HepG2 (cell line): ENCODE measurements at regions not wholly inside any gene's neighbourhood (a gene's known extent, or its start where the extent isn't known, plus 50 kb on each side); places are given as distances from the start of the nearest gene placed in this dataset.
A peak's percentile ranks its signal among the peaks of the same experiment; 100 is the strongest.

Source experiments
- ATAC-seq: fragments of 200-7000 bp; cut with Tn5 transposase; 3 replicates; pipeline ENCODE4 v1.9.1; 2020; ENCODE audit warnings: mild to moderate bottlenecking, moderate library complexity
- BruUV-seq: library from RNA; stranded (reverse); fragments of 400-500 nt; replicated peaks from 2 replicates; lab custom pipeline; 2021; lab: Mats Ljungman, UMichigan
- CTCF ChIA-PET: fragments of 300-600 bp; formaldehyde crosslinking; extraction: SDS; loops from one replicate; lab custom pipeline; 2021; ENCODE audit warnings: low total read pairs, inconsistent platforms, low intra/inter-chr PET ratio; lab: Yijun Ruan, JAX
- POLR2A ChIA-PET: fragments of 350-600 bp; sonication (Branson Sonifier 250); formaldehyde crosslinking; loops from one replicate; lab custom pipeline; 2020; ENCODE audit warnings: antibody characterized with exemption, inconsistent platforms; lab: Yijun Ruan, JAX
- DNase-seq: peaks from one replicate; pipeline ENCODE4 v3.0.0-alpha.2; 2015; ENCODE audit warnings: low spot score
- FAIRE-seq: peaks from 3 replicates; lab custom pipeline; 2011; peaks lifted over from hg19 to GRCh38; lab: Jason Lieb, UNC
- H2AFZ ChIP-seq: one replicate; pipeline ENCODE4 v1.6.1; 2011; ENCODE audit warnings: low read length, inconsistent platforms
- H3K27ac ChIP-seq: fragments of 300-600 bp; 3 replicates; pipeline ENCODE4 v1.8.0; 2011; ENCODE audit warnings: mixed run types, mild to moderate bottlenecking, mixed read lengths, low read length, inconsistent platforms; ENCODE audit not compliant: insufficient read depth; ENCODE audit errors: extremely low read length
- H3K27me3 ChIP-seq, 2 experiments: fragments of 200-600 bp in 1 of 2; 2 replicates in 1 of 2; 3 replicates in 1 of 2; pipeline versions ENCODE4 v1.6.0 to v1.8.0; 2011; ENCODE audit warnings: low read length in 2 of 2, mild to moderate bottlenecking in 2 of 2, moderate library complexity in 2 of 2, inconsistent platforms in 1 of 2; ENCODE audit not compliant: insufficient read depth in 2 of 2, control insufficient read depth in 1 of 2
- H3K36me3 ChIP-seq, 2 experiments: fragments of 200-600 bp in 1 of 2; replicated peaks in 1 of 2; 2 replicates in 1 of 2; 3 replicates in 1 of 2; pipeline versions ENCODE4 v1.5.1 to v1.8.0; 2011; ENCODE audit warnings: low read length in 2 of 2, inconsistent platforms in 1 of 2; ENCODE audit not compliant: insufficient read depth in 2 of 2, control insufficient read depth in 1 of 2
- H3K4me1 ChIP-seq: 2 replicates; pipeline ENCODE4 v1.5.1; 2012; ENCODE audit warnings: low read length, inconsistent platforms; ENCODE audit not compliant: insufficient read depth
- H3K4me2 ChIP-seq: 2 replicates; pipeline ENCODE4 v1.6.0; 2011; ENCODE audit warnings: low read depth, low read length, inconsistent platforms
- H3K4me3 ChIP-seq, 3 experiments: fragments of 200-600 bp in 1 of 3; sonication (generic), shearing (Covaris generic) in 1 of 3; replicated peaks in 1 of 3; 2 replicates each; pipeline ENCODE4 v1.5.1; 2011 to 2016; ENCODE audit warnings: low read length in 3 of 3, inconsistent platforms in 2 of 3, low read depth in 2 of 3, mild to moderate bottlenecking in 2 of 3, control low read depth in 1 of 3, mixed read lengths in 1 of 3; ENCODE audit not compliant: insufficient read depth in 1 of 3
- H3K79me2 ChIP-seq: one replicate; pipeline ENCODE4 v1.6.1; 2011; ENCODE audit warnings: low read length, inconsistent platforms; ENCODE audit not compliant: insufficient read depth
- H3K9ac ChIP-seq: 2 replicates; pipeline ENCODE4 v1.6.0; 2011; ENCODE audit warnings: mild to moderate bottlenecking, low read depth, low read length, inconsistent platforms; ENCODE audit not compliant: insufficient read depth
- H3K9me3 ChIP-seq: 2 replicates; pipeline ENCODE4 v1.5.1; 2012; ENCODE audit warnings: mild to moderate bottlenecking, low read length
- H4K20me1 ChIP-seq: 2 replicates; pipeline ENCODE4 v1.6.0; 2011; ENCODE audit warnings: inconsistent platforms, mild to moderate bottlenecking, low read length, moderate library complexity; ENCODE audit not compliant: insufficient read depth
- IRF2 ChIP-seq: IDR thresholded peaks from 2 replicates; pipeline ENCODE4 v1.6.1; 2018; ENCODE audit warnings: missing genetic modification reagents, missing compliant biosample characterization
- NPAS2 ChIP-seq: sonication (generic); formaldehyde crosslinking; IDR thresholded peaks from 2 replicates; pipeline ENCODE4 v1.8.0; 2022; ENCODE audit warnings: mild to moderate bottlenecking, missing genetic modification reagents, borderline replicate concordance
- POLR2A ChIP-seq, 2 experiments: IDR thresholded peaks; 2 replicates each; pipeline ENCODE4 v1.6.1; 2011; ENCODE audit warnings: low read depth in 2 of 2, low read length in 2 of 2, mild to moderate bottlenecking in 1 of 2, moderate library complexity in 1 of 2; ENCODE audit not compliant: insufficient read depth in 1 of 2
- SMARCC2 ChIP-seq: fragments of 450-650 bp; IDR thresholded peaks from 2 replicates; pipeline ENCODE4 v1.6.1; 2017; ENCODE audit warnings: antibody characterized with exemption, mild to moderate bottlenecking
- SNRNP70 ChIP-seq: fragments of 200-400 bp; formaldehyde crosslinking; IDR thresholded peaks from 2 replicates; pipeline ENCODE4 v1.6.1; 2017; ENCODE audit warnings: mild to moderate bottlenecking, low read depth, low read length, moderate library complexity
- TAF15 ChIP-seq: fragments of 200-400 bp; formaldehyde crosslinking; IDR thresholded peaks from one replicate; pipeline ENCODE4 v1.6.1; 2018; ENCODE audit warnings: mild to moderate bottlenecking, low read depth, low read length; ENCODE audit not compliant: poor library complexity, severe bottlenecking
- ZFP41 ChIP-seq: sonication (generic); formaldehyde crosslinking; IDR thresholded peaks from 2 replicates; pipeline ENCODE4 v1.4.0; 2020; ENCODE audit warnings: mild to moderate bottlenecking, missing genetic modification reagents, borderline replicate concordance
- ZNF274 ChIP-seq: sonication (generic); formaldehyde crosslinking; IDR thresholded peaks from 2 replicates; pipeline ENCODE4 v1.5.1; 2020; ENCODE audit warnings: mild to moderate bottlenecking, missing genetic modification reagents
- ZNF33A ChIP-seq: sonication (generic); formaldehyde crosslinking; IDR thresholded peaks from 2 replicates; pipeline ENCODE4 v1.5.1; 2020; ENCODE audit warnings: missing genetic modification reagents, mild to moderate bottlenecking, moderate library complexity, borderline replicate concordance
- ZNF570 ChIP-seq: sonication (generic); formaldehyde crosslinking; IDR thresholded peaks from 2 replicates; pipeline ENCODE4 v1.4.0; 2020; ENCODE audit warnings: mild to moderate bottlenecking, missing genetic modification reagents, borderline replicate concordance
- ZZZ3 ChIP-seq: sonication (generic); formaldehyde crosslinking; IDR thresholded peaks from 2 replicates; pipeline ENCODE4 v1.4.0; 2020; ENCODE audit warnings: missing genetic modification reagents, mild to moderate bottlenecking, borderline replicate concordance
- WGBS: methylation state at CpG from one replicate; pipeline ENCODE4 v1.1.6; 2017; ENCODE audit warnings: low lambda C conversion rate; 5-methylcytosine and 5-hydroxymethylcytosine counted together
- in situ Hi-C: cut with HindIII; loops from 2 replicates; pipeline ENCODE4 v1.10.0; 2017; ENCODE audit warnings: low pct_unique_long_range_greater_than_20kb; ENCODE audit not compliant: extremely low pct_ligation_motif_present
- intact Hi-C: fragments of 100-400 bp; cut with micrococcal nuclease; formaldehyde crosslinking; loops from one replicate; pipeline ENCODE4 v1.10.0; 2022; ENCODE audit not compliant: unreplicated experiment
- TF ChIP-seq, protein P1 (sequence below): IDR thresholded peaks from 2 replicates; pipeline ENCODE4 v1.6.1; 2016; ENCODE audit warnings: mild to moderate bottlenecking
- TF ChIP-seq, protein P2 (sequence below): sonication (generic); formaldehyde crosslinking; IDR thresholded peaks from 2 replicates; pipeline ENCODE4 v1.4.0; 2020; ENCODE audit warnings: missing genetic modification reagents

DNA sequence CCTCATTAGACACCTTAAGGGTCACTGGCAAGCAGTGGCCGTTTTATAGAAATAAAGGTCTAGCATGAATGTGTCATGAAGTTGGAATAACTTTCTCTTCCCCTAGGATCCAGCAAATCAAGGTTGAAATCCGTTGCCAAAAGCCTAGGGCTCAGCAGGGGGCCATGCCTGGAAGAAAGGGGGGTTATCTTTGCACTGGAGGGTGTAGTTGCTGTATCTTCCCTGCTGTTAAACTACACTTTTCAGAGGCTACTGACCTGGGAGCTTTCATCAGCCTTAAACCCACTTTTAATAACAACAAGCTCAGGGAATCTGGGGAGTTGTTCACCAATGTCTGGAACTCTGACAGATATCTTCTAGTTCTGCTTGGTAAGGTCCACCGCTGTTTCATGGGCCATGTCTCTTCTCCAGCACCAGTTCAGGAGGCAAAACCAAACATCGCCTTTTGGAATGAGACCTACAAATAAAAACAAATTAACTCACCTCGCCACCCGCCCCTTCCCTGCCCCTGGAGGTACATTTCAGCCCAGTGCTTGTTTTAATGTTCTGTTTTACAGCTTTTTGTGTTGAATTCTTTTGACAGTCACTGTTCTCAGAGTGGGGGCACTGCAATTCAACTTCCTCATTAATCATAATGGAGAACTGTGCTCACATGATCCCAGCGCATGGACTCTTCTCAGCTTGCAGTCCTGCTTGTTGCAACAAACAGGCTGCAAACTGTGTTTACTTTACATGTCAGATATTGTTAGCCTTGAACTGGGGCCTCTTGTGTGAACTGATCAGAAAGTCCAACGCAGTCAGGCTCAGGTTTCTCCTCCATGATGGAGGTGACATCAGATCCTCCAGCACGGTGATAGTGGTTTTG, 508.7 kb downstream of the KCNJ2 start (continued):
- TF ChIP-seq, protein P1, sequence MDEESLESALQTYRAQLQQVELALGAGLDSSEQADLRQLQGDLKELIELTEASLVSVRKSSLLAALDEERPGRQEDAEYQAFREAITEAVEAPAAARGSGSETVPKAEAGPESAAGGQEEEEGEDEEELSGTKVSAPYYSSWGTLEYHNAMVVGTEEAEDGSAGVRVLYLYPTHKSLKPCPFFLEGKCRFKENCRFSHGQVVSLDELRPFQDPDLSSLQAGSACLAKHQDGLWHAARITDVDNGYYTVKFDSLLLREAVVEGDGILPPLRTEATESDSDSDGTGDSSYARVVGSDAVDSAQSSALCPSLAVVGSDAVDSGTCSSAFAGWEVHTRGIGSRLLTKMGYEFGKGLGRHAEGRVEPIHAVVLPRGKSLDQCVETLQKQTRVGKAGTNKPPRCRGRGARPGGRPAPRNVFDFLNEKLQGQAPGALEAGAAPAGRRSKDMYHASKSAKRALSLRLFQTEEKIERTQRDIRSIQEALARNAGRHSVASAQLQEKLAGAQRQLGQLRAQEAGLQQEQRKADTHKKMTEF (CRISPR knock-in tag): peak; percentile 81
- TF ChIP-seq POLR2A (IDR thresholded peaks at IDR 0.05; ENCODE audit: insufficient read depth in 1 of 2, low read depth in 2 of 2, low read length in 2 of 2) (no peak), ZNF570 (CRISPR knock-in tag) (no peak)

DNA sequence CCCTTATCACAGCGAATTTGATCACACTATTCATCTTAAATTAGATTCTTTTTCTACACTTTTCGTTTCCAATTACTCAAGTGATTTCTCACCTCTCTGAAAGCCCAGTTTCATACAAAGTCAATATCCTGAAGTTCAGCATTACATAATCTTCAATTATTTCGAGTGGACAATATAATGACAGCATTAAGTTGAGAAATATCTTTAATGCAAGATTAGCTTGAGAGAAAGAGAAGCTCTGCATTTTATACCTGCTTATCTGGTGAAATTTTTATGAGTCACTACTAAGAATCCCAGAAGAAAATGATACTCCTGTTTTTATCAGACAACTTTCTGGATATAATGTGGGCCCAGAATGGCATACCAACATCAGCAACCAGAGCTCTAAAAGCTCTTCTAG, 509.6 kb downstream of the KCNJ2 start:
- no peaks in the 10 kb centered on the region for H3K79me2 ChIP-seq
- FAIRE-seq (no peak), ATAC-seq (no peak), DNase-seq (no peak)
- POLR2A ChIA-PET: no interaction called here
- H3K27me3 ChIP-seq: no peaks in the 10 kb centered on the region
- TF ChIP-seq NPAS2 (no peak), IRF2 (CRISPR knock-in tag) (no peak), SMARCC2 (no peak), TAF15 (no peak), ZNF274 (CRISPR knock-in tag) (no peak), ZFP41 (CRISPR knock-in tag) (no peak), ZZZ3 (CRISPR knock-in tag) (no peak), SNRNP70 (no peak), ZNF33A (CRISPR knock-in tag) (no peak)
- TF ChIP-seq, protein P2, sequence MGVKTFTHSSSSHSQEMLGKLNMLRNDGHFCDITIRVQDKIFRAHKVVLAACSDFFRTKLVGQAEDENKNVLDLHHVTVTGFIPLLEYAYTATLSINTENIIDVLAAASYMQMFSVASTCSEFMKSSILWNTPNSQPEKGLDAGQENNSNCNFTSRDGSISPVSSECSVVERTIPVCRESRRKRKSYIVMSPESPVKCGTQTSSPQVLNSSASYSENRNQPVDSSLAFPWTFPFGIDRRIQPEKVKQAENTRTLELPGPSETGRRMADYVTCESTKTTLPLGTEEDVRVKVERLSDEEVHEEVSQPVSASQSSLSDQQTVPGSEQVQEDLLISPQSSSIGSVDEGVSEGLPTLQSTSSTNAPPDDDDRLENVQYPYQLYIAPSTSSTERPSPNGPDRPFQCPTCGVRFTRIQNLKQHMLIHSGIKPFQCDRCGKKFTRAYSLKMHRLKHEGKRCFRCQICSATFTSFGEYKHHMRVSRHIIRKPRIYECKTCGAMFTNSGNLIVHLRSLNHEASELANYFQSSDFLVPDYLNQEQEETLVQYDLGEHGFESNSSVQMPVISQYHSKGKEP (CRISPR knock-in tag): no peak
- H3K4me3 ChIP-seq: no peak overlapping the region
- H2AFZ ChIP-seq: no peak overlapping the region
- no peaks in the 10 kb centered on the region for H4K20me1 ChIP-seq
- intact Hi-C loops (no loop called here), in situ Hi-C loops (no loop called here)
- H3K4me2 ChIP-seq: 0 out of 2 replicates have a peak overlapping the region, but pooled peaks have one; percentile 40
- H3K9ac ChIP-seq: no peak overlapping the region
- 4% methylated on average over 3 of the region's 3 CpGs for WGBS
- CTCF ChIA-PET: no interaction called here
- no TSS peak for BruUV-seq
- H3K36me3 ChIP-seq: no peaks in the 10 kb centered on the region
- peaks cover 16% of the 10 kb centered on the region for H3K4me1 ChIP-seq
- H3K27ac ChIP-seq: no peak overlapping the region
- H3K9me3 ChIP-seq: no peaks in the 10 kb centered on the region
